ENCODE measurements at regions not wholly inside any gene's neighbourhood (a gene's known extent, or its start where the extent isn't known, plus 50 kb on each side); places are given as distances from the start of the nearest gene placed in this dataset.

GRCh38 chr5:136763548-136763947, 398.2 kb upstream of the TRPC7 start:
- H3K4me3 ChIP-seq, result no peak overlapping the region
- H2AFZ ChIP-seq (replicated peaks), result no peak overlapping the region
- H3K27ac Mint-ChIP-seq, result no peak overlapping the region
- H3K27ac ChIP-seq, result no peak overlapping the region
- H3K36me3 ChIP-seq, result no peaks in the 10 kb centered on the region
- no peak overlapping the region for H3K4me2 ChIP-seq
- no peaks in the 10 kb centered on the region for H3K9me3 ChIP-seq (ENCODE audit: low read depth)
- no peaks in the 10 kb centered on the region for H3K4me1 Mint-ChIP-seq
- no peaks in the 10 kb centered on the region for H3K27me3 ChIP-seq
- H3K4me3 Mint-ChIP-seq, result no peak overlapping the region
- H3K79me2 ChIP-seq (ENCODE audit: low read depth), result no peaks in the 10 kb centered on the region
- no peaks in the 10 kb centered on the region for H3K4me1 ChIP-seq
- H3K9ac ChIP-seq, result no peak overlapping the region
- no peaks in the 10 kb centered on the region for H4K20me1 ChIP-seq (ENCODE audit: low read depth)
- TF ChIP-seq EZH2phosphoT487 (IDR thresholded peaks at IDR 0.05), result no peak
- TF ChIP-seq CTCF (IDR thresholded peaks at IDR 0.05), result no peak
- no peak for TF ChIP-seq EZH2 (IDR thresholded peaks at IDR 0.05)
- no peaks in the 10 kb centered on the region for H3K9me3 Mint-ChIP-seq
- H3K36me3 Mint-ChIP-seq, result no peaks in the 10 kb centered on the region
- no peak for DNase-seq (ENCODE audit: low spot score)
- peaks cover 8% of the 10 kb centered on the region for H3K27me3 Mint-ChIP-seq (ENCODE audit: insufficient read depth, low read depth)
- H3F3A ChIP-seq (ENCODE audit: low read depth), result no peaks in the 10 kb centered on the region

GRCh38 chr5:136754216-136754615, 388.9 kb upstream of the TRPC7 start:
- no peak for DNase-seq (ENCODE audit: low spot score)
- TF ChIP-seq EZH2phosphoT487 (IDR thresholded peaks at IDR 0.05), result no peak
- no peak for TF ChIP-seq CTCF (IDR thresholded peaks at IDR 0.05)
- no peak for TF ChIP-seq EZH2 (IDR thresholded peaks at IDR 0.05)
- H3K4me1 ChIP-seq, result no peaks in the 10 kb centered on the region
- H3K79me2 ChIP-seq (ENCODE audit: low read depth), result no peaks in the 10 kb centered on the region
- no peak overlapping the region for H3K9ac ChIP-seq
- H3K27me3 Mint-ChIP-seq (ENCODE audit: insufficient read depth, low read depth), result peaks cover 2% of the 10 kb centered on the region
- no peaks in the 10 kb centered on the region for H4K20me1 ChIP-seq (ENCODE audit: low read depth)
- no peaks in the 10 kb centered on the region for H3K9me3 ChIP-seq (ENCODE audit: low read depth)
- H3K36me3 ChIP-seq, result no peaks in the 10 kb centered on the region
- H3K4me3 ChIP-seq, result no peak overlapping the region
- no peak overlapping the region for H3K27ac ChIP-seq
- no peak overlapping the region for H2AFZ ChIP-seq (replicated peaks)
- no peak overlapping the region for H3K27ac Mint-ChIP-seq
- no peaks in the 10 kb centered on the region for H3K4me1 Mint-ChIP-seq
- H3K4me3 Mint-ChIP-seq, result no peak overlapping the region
- H3F3A ChIP-seq (ENCODE audit: low read depth), result no peaks in the 10 kb centered on the region
- no peak overlapping the region for H3K4me2 ChIP-seq
- no peaks in the 10 kb centered on the region for H3K36me3 Mint-ChIP-seq
- H3K9me3 Mint-ChIP-seq, result no peaks in the 10 kb centered on the region
- no peaks in the 10 kb centered on the region for H3K27me3 ChIP-seq

- H2AFZ ChIP-seq (replicated peaks), result no peak overlapping the region
- no peaks in the 10 kb centered on the region for H3K79me2 ChIP-seq (ENCODE audit: low read depth)
- Mint-ChIP-seq H3K27ac (no peak overlapping the region), H3K4me1 (no peaks in the 10 kb centered on the region), H3K9me3 (peaks cover 2% of the 10 kb centered on the region), H3K27me3 (ENCODE audit: insufficient read depth, low read depth) (peaks cover 2% of the 10 kb centered on the region), H3K4me3 (no peak overlapping the region), H3K36me3 (no peaks in the 10 kb centered on the region)
- H3K36me3 ChIP-seq, result no peaks in the 10 kb centered on the region
- DNase-seq (ENCODE audit: low spot score), result no peak
- H3K9ac ChIP-seq, result no peak overlapping the region
- H3K27ac ChIP-seq, result no peak overlapping the region
- TF ChIP-seq EZH2phosphoT487 (IDR thresholded peaks at IDR 0.05) (no peak), EZH2 (IDR thresholded peaks at IDR 0.05) (no peak), CTCF (IDR thresholded peaks at IDR 0.05) (no peak)
- no peaks in the 10 kb centered on the region for H3K4me1 ChIP-seq
- no peaks in the 10 kb centered on the region for H3K9me3 ChIP-seq (ENCODE audit: low read depth)
- no peak overlapping the region for H3K4me2 ChIP-seq
- no peaks in the 10 kb centered on the region for H3K27me3 ChIP-seq
- no peaks in the 10 kb centered on the region for H4K20me1 ChIP-seq (ENCODE audit: low read depth)
- no peak overlapping the region for H3K4me3 ChIP-seq
- no peaks in the 10 kb centered on the region for H3F3A ChIP-seq (ENCODE audit: low read depth)
Measured at GRCh38 chr5:136750224-136750862, 385.0 kb upstream of the TRPC7 start.

Measured in neural progenitor cell (in vitro differentiated cells).